ENCODE measurements at regions not wholly inside any gene's neighbourhood (a gene's known extent, or its start where the extent isn't known, plus 50 kb on each side); places are given as distances from the start of the nearest gene placed in this dataset.
"Not testable (repeated sequence)": the region's sequence is repeated elsewhere in the genome, so short reads cannot be mapped to it uniquely, and the experiment has no call there.

GRCh38 chr4:181006499-181007260 lies 1236.5 kb upstream of the TENM3 start:
- no peak for DNase-seq

- no peak for DNase-seq
Measured at GRCh38 chr4:181007751-181008150, 1235.5 kb upstream of the TENM3 start.

GRCh38 chr4:181008164-181008563 lies 1235.0 kb upstream of the TENM3 start:
- no peak for DNase-seq

DNA sequence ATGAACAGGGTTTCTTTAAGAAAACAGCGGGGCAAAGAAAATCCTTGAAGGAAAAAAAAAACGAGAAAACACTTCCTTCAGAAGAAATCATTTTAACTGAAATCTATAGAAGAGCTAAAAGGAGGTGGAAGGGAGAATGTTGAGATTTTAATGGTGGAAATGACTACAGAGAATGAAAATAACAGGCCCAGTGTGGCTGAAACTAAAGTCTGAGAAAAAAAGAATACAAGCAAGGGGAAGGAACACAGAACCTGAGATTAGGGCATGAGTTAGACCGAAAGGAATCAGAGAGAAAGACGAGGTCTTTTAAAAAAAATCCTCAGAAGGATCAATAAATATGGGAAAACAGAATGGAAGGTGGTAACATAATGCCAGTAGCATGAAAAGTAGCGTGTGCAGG lies 1230.0 kb upstream of the TENM3 start:
- DNase-seq = no peak

DNA sequence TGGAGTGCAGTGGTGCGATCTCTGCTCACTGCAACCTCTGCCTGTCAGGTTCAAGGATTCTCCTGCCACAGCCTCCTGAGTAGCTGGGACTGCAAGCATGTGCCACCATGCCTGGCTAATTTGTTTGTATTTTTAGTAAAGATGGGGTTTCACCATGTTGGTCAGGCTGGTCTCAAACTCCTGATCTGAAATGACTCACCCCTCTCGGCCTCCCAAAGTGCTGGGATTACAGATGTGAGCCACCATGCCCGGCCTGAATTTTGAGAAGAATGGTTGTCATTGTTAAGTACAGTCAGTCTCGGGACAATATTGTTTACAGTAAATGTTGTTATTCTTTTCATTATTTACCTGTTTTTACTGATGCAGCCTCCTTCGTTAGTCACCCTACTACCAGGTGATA lies 1226.2 kb upstream of the TENM3 start:
- DNase-seq = no peak

DNA sequence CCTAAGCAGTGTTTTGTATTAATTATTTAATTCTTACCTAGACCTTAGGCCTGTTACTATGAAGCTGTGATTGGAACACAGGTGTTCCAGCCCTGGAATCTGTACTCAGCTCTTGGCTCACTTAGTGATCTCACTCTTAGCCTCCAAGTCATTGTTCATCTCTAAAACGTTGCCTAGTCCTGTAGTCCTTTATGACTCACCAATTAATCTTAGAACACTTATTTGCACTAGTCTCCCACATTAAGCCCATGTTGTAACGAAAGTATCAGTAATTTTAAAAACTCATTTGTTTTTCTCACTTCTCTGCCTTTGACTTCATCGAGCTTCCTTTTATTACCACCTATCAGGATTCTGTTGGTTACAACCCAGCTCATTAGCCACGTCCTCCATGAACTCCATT lies 1224.7 kb upstream of the TENM3 start:
- DNase-seq = no peak

DNA sequence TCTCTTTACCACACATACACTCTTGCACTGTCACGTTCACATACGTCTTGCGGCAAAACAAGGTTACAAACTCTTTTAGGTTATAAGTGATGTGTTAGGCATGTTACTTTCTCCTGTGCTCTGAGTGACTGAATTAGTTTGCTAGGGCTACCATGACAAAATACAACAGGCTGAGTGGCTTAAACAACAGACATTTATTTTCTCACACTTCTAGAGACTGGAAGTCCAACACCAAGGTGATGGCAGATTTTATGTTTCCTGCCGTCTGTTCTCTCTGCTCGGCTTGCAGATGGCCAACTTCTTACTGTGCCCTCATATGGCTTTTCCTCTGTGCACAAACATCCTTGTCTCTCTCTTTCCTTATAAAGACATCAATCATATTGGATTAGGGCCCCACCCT lies 1224.3 kb upstream of the TENM3 start:
- DNase-seq = no peak

DNA sequence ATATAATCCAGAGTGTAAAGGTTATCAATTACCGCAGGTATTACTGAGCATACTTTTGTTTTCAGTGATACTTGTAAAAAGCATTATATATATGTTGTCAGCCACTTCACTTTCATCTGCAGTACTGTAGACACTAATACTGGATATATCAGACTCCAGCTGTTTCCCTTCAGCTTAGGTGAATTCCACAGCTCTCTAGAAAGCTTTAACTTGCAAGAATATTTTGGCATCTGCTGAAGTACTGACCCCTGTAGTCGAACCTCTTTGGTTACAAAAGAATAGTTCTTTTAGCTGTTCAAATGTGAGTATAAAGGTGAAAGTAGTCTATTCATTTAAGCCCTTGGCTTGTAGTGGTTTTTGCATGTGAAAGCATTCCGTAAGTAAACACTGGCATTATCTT lies 1222.7 kb upstream of the TENM3 start:
- DNase-seq = no peak

GRCh38 chr4:181021213-181021612 lies 1222.0 kb upstream of the TENM3 start:
- no peak for DNase-seq

DNA sequence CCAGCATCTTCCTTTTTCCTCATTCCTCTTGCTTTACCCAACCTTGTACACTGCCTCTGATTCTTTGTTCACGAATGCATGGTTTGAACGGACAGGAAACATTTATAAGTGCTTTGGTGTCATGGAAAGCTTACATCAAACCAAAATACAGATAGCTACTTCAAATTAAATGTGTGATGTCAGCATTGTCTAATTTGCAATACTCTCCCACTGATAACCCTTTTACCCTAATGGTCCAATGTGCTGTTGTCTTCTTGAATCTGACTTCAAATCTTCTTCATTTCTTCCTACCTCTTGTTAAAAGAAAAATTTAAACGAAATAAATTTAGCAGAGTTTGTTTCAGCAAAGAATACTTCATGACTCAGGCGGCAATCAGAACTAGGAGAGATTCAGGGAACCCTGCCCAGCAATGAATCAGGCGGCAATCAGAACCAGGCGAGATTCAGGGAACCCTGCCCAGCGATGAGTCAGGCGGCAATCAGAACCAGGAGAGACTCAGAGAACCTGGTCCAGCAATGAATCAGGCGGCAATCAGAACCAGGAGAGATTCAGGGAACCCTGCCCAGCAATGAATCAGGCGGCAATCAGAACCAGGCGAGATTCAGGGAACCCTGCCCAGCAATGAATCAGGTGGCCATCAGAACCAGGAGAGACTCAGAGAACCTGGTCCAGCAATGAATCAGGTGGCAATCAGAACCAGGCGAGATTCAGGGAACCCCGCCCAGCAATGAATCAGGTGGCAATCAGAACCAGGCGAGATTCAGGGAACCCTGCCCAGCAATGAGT lies 1212.9 kb upstream of the TENM3 start:
- not testable (repeated sequence) for DNase-seq

- DNase-seq = no peak
Measured at GRCh38 chr4:181030961-181031360, 1212.2 kb upstream of the TENM3 start.

- DNase-seq = no peak
Measured at GRCh38 chr4:181043486-181043885, 1199.7 kb upstream of the TENM3 start.

DNA sequence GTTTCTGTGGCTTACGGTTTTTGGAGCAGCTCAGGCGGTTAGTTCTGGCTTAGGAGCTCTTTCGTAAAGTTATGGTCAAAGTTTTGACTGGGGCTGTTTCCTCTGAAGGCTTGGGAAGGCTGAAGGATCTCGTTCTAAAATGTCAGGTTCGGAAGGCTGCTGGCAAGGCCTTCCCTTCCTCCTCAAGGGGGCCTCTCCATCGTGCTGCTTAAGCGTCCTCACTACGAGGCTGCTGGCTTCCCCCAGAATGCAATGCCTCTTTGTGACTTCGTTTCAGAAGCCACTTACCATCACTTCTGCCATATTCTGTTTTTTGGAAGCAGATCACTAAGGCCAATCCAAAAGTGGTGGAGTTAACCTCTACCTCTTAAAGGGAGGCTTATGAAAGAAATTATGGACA lies 1196.4 kb upstream of the TENM3 start:
- no peak for DNase-seq

GRCh38 chr4:181051931-181052330 lies 1191.3 kb upstream of the TENM3 start:
- DNase-seq = no peak

DNA sequence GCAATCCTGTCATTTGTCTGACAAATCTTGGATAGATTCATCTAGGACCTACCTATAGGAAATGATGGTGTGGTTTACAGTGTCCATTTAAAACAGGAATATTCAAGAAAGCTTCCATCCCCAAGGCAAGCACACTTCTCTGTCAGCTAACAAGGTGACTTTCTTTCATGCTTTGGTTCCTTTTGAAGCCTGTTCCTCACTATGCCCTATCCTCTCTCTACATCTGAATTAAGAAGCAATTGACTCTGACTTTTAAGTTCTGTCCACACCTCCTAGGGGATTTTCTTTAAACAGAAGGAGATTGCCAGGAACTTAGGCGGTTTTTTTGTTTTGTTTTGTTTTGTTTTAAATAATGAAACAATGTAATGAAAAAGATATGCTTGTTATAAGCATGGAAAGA lies 1181.4 kb upstream of the TENM3 start:
- DNase-seq = no peak

GRCh38 chr4:181063212-181063611 lies 1180.0 kb upstream of the TENM3 start:
- no peak for DNase-seq

DNA sequence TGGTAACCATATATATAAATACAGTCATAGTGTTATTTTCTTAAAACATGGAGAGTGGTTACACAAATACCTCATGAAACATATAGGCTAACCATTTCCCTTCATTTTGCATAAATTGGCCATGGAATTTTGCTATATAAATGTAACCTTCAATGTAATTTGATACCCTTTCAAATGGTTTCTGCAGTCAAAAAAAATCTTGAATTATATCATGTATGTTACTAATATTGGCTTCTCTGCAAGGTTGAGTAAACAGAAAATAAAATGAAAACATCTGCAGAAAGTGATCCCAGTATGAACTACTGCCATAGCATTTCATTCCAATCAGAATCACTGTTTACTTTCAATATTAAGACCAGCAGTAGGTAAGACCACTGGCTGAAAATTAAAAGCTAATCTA lies 1165.9 kb upstream of the TENM3 start:
- no peak for DNase-seq

DNA sequence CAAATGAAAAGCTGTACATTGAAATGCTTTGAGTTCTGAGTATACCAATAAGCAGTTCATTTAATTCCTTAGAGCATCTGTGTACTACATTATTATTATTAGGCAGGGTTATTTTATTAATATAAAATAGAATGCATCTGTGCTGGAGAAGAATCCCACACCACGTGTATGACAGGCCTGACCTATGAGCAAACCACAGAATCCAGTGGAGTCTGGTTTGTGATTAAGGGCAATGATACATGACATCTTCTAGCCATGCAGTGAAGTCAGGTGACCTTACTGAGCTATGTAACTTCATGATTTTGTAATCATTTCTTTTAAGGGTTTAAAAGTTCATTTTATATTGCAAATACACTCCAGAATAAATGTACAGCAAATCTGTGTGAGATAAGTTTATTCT lies 1165.0 kb upstream of the TENM3 start:
- no peak for DNase-seq

GRCh38 chr4:181083757-181084361 lies 1159.3 kb upstream of the TENM3 start:
- DNase-seq = no peak

DNA sequence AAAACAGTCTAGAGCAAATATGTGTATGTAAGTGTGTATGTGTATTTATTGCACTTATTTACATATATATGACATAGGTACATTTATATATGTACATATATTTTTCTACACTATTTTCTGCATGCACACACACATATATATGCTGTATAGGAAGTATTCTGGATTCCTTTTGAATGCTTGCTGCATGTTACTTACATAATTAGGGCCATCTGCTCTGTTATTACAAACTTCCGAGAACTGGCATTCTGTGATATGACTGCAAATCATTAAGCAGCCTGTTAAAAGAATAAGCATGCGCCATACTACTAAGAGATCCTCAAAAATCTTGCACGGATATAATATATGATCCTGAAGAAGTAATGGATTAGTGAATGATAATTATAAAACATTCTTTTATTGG lies 1157.6 kb upstream of the TENM3 start:
- DNase-seq = no peak

DNA sequence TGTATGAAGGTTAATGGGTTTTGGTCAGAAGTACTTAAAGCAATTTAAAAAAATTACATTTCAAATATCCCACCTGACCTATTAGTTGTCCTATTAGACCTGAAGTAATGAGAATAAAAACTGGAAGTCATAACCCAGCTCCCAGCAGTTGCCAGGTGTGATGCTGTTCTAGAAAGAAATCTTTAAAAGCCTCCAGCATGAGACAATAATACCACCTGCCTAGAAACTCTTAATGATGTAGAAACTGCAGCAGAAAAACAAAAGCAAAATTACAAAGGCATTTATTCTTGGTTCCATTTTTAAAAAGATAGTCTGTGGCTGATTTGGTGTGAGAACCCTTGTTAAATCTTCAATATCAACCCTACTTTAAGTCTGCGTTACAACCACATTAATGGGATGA lies 1137.7 kb upstream of the TENM3 start:
- no peak for DNase-seq

GRCh38 chr4:181106398-181106797 lies 1136.8 kb upstream of the TENM3 start:
- no peak for DNase-seq

DNA sequence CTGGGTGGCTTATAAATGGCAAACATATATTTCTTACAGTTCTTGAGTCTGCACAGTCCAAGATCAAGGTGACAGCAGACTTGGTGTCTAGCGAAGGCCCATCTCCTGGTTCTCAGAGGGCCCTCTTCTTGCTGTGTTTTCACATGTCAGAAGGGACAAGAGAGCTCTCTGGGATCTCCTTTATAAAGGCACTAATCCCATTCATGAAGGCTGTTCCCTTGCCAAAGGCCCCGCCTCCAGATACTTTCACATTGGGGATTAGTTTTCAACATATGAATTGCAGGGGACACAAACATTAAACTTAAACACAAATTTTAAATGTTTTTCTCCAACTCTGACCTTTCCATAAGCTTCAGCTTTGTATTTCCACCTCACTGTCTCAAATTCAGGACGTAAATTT lies 1135.0 kb upstream of the TENM3 start:
- no peak for DNase-seq

DNA sequence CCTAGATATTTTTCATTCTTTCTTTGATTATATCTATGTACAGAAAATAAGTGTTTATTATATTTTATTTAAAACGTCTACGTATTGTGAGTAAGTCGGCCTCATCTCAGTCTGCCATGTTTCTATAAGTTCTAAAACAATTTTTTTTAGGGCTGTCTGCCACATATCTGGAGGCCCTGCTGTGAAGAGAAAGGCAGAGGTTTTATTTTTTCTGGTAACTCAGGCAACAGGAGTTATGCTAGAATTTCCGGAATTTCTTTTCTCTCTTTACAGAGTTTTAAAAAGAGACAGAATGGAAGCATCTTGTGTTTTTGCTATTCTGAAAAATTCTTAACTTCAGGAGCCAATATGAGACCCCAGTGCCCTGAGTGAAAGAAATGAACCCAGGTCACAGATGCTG lies 1124.0 kb upstream of the TENM3 start:
- DNase-seq = no peak
